ENCODE measurements at regions not wholly inside any gene's neighbourhood (a gene's known extent, or its start where the extent isn't known, plus 50 kb on each side); places are given as distances from the start of the nearest gene placed in this dataset.

GRCh38 chr6:130282234-130282995 lies 59.7 kb upstream of the SAMD3 start:
- TF ChIP-seq CTCF (IDR thresholded peaks at IDR 0.05; ENCODE audit: low read depth, low read length) (peak; percentile 60), EZH2phosphoT487 (IDR thresholded peaks at IDR 0.05; ENCODE audit: low read depth) (no peak)
